SK-N-SH (cell line): ENCODE measurements at regions not wholly inside any gene's neighbourhood (a gene's known extent, or its start where the extent isn't known, plus 50 kb on each side); places are given as distances from the start of the nearest gene placed in this dataset.

ENCODE experiments used
- CTCF ChIA-PET: fragments of 300-600, 350-600 bp; formaldehyde crosslinking; extraction: SDS; loops from one replicate; lab custom pipeline; 2021; lab: Yijun Ruan, JAX
- POLR2A ChIA-PET: fragments of 350-600 bp; sonication (Branson Sonifier 250); formaldehyde crosslinking; extraction: SDS; loops from one replicate; lab custom pipeline; 2020; ENCODE audit warnings: antibody characterized with exemption, inconsistent platforms; lab: Yijun Ruan, JAX
- DNase-seq: peaks from one replicate; pipeline ENCODE4 v3.0.0; 2012
- H2AFZ ChIP-seq: fragments of 200-600 bp; sonication (generic); 2 replicates; pipeline ENCODE4 v1.8.1; 2016; ENCODE audit warnings: antibody characterized with exemption, mild to moderate bottlenecking, low read depth
- H3F3A ChIP-seq: fragments of 200-600 bp; sonication (generic); replicated peaks from 2 replicates; pipeline ENCODE3; 2016; ENCODE audit warnings: antibody characterized with exemption, mild to moderate bottlenecking; ENCODE audit not compliant: insufficient read depth
- H3K27ac ChIP-seq, 2 experiments: fragments of 200-500 bp in 1 of 2; fragments of 200-600 bp in 1 of 2; sonication (Bioruptor generic) in 1 of 2; sonication (generic), shearing (Covaris generic) in 1 of 2; 2 replicates each; pipeline versions ENCODE4 v1.5.1 to v1.6.1; 2014 to 2016; ENCODE audit warnings: low read depth in 2 of 2, inconsistent platforms in 1 of 2, low read length in 1 of 2, mild to moderate bottlenecking in 1 of 2, mixed read lengths in 1 of 2
- H3K27me3 ChIP-seq: fragments of 200-600 bp; sonication (generic), shearing (Covaris generic); 2 replicates; pipeline ENCODE4 v1.6.1; 2016; ENCODE audit warnings: mixed run types; ENCODE audit not compliant: insufficient read depth
- H3K36me3 ChIP-seq, 2 experiments: fragments of 200-500 bp in 1 of 2; fragments of 200-600 bp in 1 of 2; sonication (Bioruptor generic) in 1 of 2; sonication (generic) in 1 of 2; replicated peaks in 1 of 2; 2 replicates each; pipeline versions ENCODE3 to v1.5.1; 2014 to 2016; ENCODE audit warnings: low read length in 1 of 2, mild to moderate bottlenecking in 1 of 2; ENCODE audit not compliant: insufficient read depth in 2 of 2, control insufficient read depth in 1 of 2
- H3K4me1 ChIP-seq, 2 experiments: fragments of 200-500 bp in 1 of 2; fragments of 200-600 bp in 1 of 2; sonication (Bioruptor generic) in 1 of 2; sonication (generic), shearing (Covaris generic) in 1 of 2; 2 replicates each; pipeline versions ENCODE4 v1.5.1 to v1.6.1; 2014 to 2016; ENCODE audit warnings: low read depth in 1 of 2, low read length in 1 of 2, mixed run types in 1 of 2; ENCODE audit not compliant: insufficient read depth in 2 of 2, control insufficient read depth in 1 of 2
- H3K4me2 ChIP-seq: fragments of 200-600 bp; sonication (generic), shearing (Covaris generic); 2 replicates; pipeline ENCODE4 v1.6.1; 2017; ENCODE audit warnings: mixed run types
- H3K4me3 ChIP-seq, 2 experiments: fragments of 200-500 bp in 1 of 2; fragments of 200-600 bp in 1 of 2; sonication (Bioruptor generic) in 1 of 2; sonication (generic), shearing (Covaris generic) in 1 of 2; 2 replicates each; pipeline versions ENCODE4 v1.5.1 to v1.8.1; 2014 to 2016; ENCODE audit warnings: low read depth in 2 of 2, inconsistent platforms in 1 of 2, low read length in 1 of 2, mild to moderate bottlenecking in 1 of 2, mixed read lengths in 1 of 2, moderate library complexity in 1 of 2
- H3K79me2 ChIP-seq: fragments of 200-600 bp; sonication (generic); 2 replicates; pipeline ENCODE4 v1.8.1; 2017; ENCODE audit warnings: mild to moderate bottlenecking; ENCODE audit not compliant: insufficient read depth
- H3K9ac ChIP-seq: fragments of 200-600 bp; sonication (generic); 2 replicates; pipeline ENCODE4 v1.6.1; 2017; ENCODE audit warnings: mixed run types
- H3K9me2 ChIP-seq: fragments of 200-600 bp; sonication (generic); 2 replicates; pipeline ENCODE4 v1.6.1; 2017; ENCODE audit warnings: mixed run types
- H3K9me3 ChIP-seq: fragments of 200-600 bp; sonication (generic); 2 replicates; pipeline ENCODE4 v1.6.1; 2017; ENCODE audit warnings: mixed run types, mild to moderate bottlenecking, moderate library complexity
- H4K20me1 ChIP-seq: fragments of 200-600 bp; sonication (generic); 2 replicates; pipeline ENCODE4 v1.6.1; 2017; ENCODE audit warnings: mild to moderate bottlenecking, mixed run types; ENCODE audit not compliant: insufficient read depth
- CHD2 ChIP-seq: fragments of 150-350 bp; IDR thresholded peaks from 2 replicates; pipeline ENCODE4 v1.6.1; 2018; ENCODE audit warnings: low read length; ENCODE audit not compliant: partially characterized antibody
- ELF1 ChIP-seq: IDR thresholded peaks from 2 replicates; pipeline ENCODE4 v1.4.0; 2012
- EP300 ChIP-seq, 2 experiments: IDR thresholded peaks; 2 replicates each; pipeline versions ENCODE4 v1.4.0 to v1.6.1; 2012; ENCODE audit warnings: borderline replicate concordance in 1 of 2, low read depth in 1 of 2, low read length in 1 of 2
- EZH2phosphoT487 ChIP-seq: fragments of 200-600 bp; sonication (generic); IDR thresholded peaks from 2 replicates; pipeline ENCODE4 v1.6.1; 2017; ENCODE audit warnings: low read depth, mixed run types, mild to moderate bottlenecking, antibody characterized with exemption, moderate library complexity, borderline replicate concordance
- GABPA ChIP-seq: IDR thresholded peaks from 2 replicates; pipeline ENCODE4 v1.4.0; 2012; ENCODE audit warnings: low read depth, mild to moderate bottlenecking
- JUND ChIP-seq: IDR thresholded peaks from 2 replicates; pipeline ENCODE4 v1.4.0; 2012
- MXI1 ChIP-seq: IDR thresholded peaks from 2 replicates; pipeline ENCODE4 v1.6.1; 2012; ENCODE audit warnings: mild to moderate bottlenecking, low read depth, low read length, improper control_type of control experiment
- NRF1 ChIP-seq: IDR thresholded peaks from 2 replicates; pipeline ENCODE4 v1.6.1; 2012; ENCODE audit warnings: low read depth, mild to moderate bottlenecking, low read length
- RAD21 ChIP-seq: IDR thresholded peaks from 2 replicates; pipeline ENCODE4 v1.6.1; 2012; ENCODE audit warnings: mild to moderate bottlenecking, low read length
- REST ChIP-seq: IDR thresholded peaks from 2 replicates; pipeline ENCODE4 v1.6.1; 2012; ENCODE audit warnings: mild to moderate bottlenecking, low read depth, low read length, moderate library complexity
- TAF1 ChIP-seq: IDR thresholded peaks from 2 replicates; pipeline ENCODE4 v1.6.1; 2012; ENCODE audit warnings: low read depth, mild to moderate bottlenecking, low read length, moderate library complexity, borderline replicate concordance
- TCF12 ChIP-seq: IDR thresholded peaks from 2 replicates; pipeline ENCODE4 v1.4.0; 2012
- YY1 ChIP-seq: IDR thresholded peaks from 2 replicates; pipeline ENCODE4 v1.4.0; 2012; ENCODE audit warnings: low read depth, mild to moderate bottlenecking
- WGBS: methylation state at CpG from one replicate; pipeline ENCODE4 v1.1.6; 2017; ENCODE audit warnings: low lambda C conversion rate; 5-methylcytosine and 5-hydroxymethylcytosine counted together
- TF ChIP-seq, protein P1 (sequence below): fragments of 200-600 bp; sonication (generic); IDR thresholded peaks from 2 replicates; pipeline ENCODE4 v1.6.1; 2017; ENCODE audit warnings: antibody characterized with exemption, mild to moderate bottlenecking, moderate library complexity

DNA sequence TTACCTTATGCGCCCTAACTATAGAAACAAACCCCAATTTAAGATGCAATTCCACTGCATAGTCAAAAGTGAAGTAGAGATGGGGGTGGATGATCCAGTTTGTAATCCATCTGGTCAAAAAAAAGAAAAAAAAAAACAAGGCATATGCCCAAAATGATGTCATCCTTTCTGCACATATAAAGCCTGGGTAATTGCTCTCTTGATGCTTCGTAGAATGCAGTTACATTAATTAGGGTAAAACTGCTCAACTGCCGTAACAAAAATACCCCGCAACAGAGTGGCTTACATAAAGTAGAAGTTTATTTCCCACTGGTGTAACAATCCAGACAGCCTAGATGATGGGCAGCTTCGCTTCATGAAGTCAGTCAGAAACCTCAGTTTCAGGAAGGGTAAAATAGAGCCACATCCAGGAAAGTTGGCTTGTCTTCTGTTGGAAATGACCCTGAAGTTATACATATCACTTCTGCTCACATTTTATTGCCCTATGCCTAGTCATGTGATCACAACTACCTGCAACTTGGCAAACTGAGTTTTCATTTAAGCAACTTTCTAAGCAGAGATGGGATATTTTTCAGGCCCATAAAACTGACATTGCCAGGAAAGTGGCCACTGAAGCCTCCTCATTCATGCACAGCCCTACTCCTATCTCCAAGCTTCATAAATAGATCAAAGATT, 221.7 kb downstream of the C1orf94 start:
- no peaks in the 10 kb centered on the region for H3K36me3 ChIP-seq
- no peak for TF ChIP-seq EZH2phosphoT487
- TF ChIP-seq GABPA = no peak
- no peak for TF ChIP-seq ELF1
- no peak for TF ChIP-seq MXI1
- TF ChIP-seq EP300 (IDR thresholded peaks at IDR 0.05; ENCODE audit: borderline replicate concordance in 1 of 2, low read depth in 1 of 2, low read length in 1 of 2) = no peak
- TF ChIP-seq CHD2 = no peak
- TF ChIP-seq, all 33 proteins: peak for 0
- Histone ChIP-seq H3K79me2 (no peaks in the 10 kb centered on the region), H3K9me2 (no peaks in the 10 kb centered on the region), H3K27ac (no peak overlapping the region), H3K9me3 (no peaks in the 10 kb centered on the region), H3K27me3 (no peaks in the 10 kb centered on the region), H3K4me3 (no peak overlapping the region), H3K4me1 (no peaks in the 10 kb centered on the region), H4K20me1 (no peaks in the 10 kb centered on the region), H2AFZ (no peak overlapping the region), H3K9ac (no peak overlapping the region), H3F3A (no peaks in the 10 kb centered on the region), H3K4me2 (no peak overlapping the region)
- ChIA-PET CTCF (interaction anchor here (1.0 kb wide), 1 partner anchor 344 kb away, joined by 3 read pairs; no protein-coding TSS in a partner anchor), POLR2A (no interaction called here)
- DNase-seq = no peak
- WGBS = 46% methylated on average over 5 of the region's 5 CpGs

GRCh38 chr1:34398916-34399275, 222.2 kb downstream of the C1orf94 start:
- 52% methylated on average over 4 of the region's 4 CpGs for WGBS
- no peak overlapping the region for H3K4me2 ChIP-seq
- no peaks in the 10 kb centered on the region for H3K79me2 ChIP-seq
- H3K27me3 ChIP-seq = no peaks in the 10 kb centered on the region
- POLR2A ChIA-PET = no interaction called here
- no peaks in the 10 kb centered on the region for H3K36me3 ChIP-seq
- H3F3A ChIP-seq = no peaks in the 10 kb centered on the region
- TF ChIP-seq, protein P1, sequence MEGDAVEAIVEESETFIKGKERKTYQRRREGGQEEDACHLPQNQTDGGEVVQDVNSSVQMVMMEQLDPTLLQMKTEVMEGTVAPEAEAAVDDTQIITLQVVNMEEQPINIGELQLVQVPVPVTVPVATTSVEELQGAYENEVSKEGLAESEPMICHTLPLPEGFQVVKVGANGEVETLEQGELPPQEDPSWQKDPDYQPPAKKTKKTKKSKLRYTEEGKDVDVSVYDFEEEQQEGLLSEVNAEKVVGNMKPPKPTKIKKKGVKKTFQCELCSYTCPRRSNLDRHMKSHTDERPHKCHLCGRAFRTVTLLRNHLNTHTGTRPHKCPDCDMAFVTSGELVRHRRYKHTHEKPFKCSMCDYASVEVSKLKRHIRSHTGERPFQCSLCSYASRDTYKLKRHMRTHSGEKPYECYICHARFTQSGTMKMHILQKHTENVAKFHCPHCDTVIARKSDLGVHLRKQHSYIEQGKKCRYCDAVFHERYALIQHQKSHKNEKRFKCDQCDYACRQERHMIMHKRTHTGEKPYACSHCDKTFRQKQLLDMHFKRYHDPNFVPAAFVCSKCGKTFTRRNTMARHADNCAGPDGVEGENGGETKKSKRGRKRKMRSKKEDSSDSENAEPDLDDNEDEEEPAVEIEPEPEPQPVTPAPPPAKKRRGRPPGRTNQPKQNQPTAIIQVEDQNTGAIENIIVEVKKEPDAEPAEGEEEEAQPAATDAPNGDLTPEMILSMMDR = no peak
- no peak for TF ChIP-seq RAD21
- TF ChIP-seq TAF1 = no peak
- TF ChIP-seq, all 33 proteins: peak for 0
- Histone ChIP-seq H3K4me3 (no peak overlapping the region), H3K27ac (no peak overlapping the region), H3K9me2 (no peaks in the 10 kb centered on the region), H2AFZ (no peak overlapping the region), H3K9me3 (no peaks in the 10 kb centered on the region), H4K20me1 (no peaks in the 10 kb centered on the region), H3K4me1 (no peaks in the 10 kb centered on the region), H3K9ac (no peak overlapping the region)
- CTCF ChIA-PET = no interaction called here
- DNase-seq = no peak

GRCh38 chr1:34400675-34401074, 224.0 kb downstream of the C1orf94 start:
- H3F3A ChIP-seq = no peaks in the 10 kb centered on the region
- no peaks in the 10 kb centered on the region for H3K9me3 ChIP-seq
- H3K4me1 ChIP-seq = no peaks in the 10 kb centered on the region
- H3K9ac ChIP-seq = no peak overlapping the region
- H3K4me3 ChIP-seq = no peak overlapping the region
- H2AFZ ChIP-seq = no peak overlapping the region
- ChIA-PET CTCF (no interaction called here), POLR2A (no interaction called here)
- TF ChIP-seq YY1 (no peak), TAF1 (no peak), REST (no peak), JUND (no peak), NRF1 (no peak), TCF12 (no peak)
- H3K27me3 ChIP-seq = no peaks in the 10 kb centered on the region
- no peaks in the 10 kb centered on the region for H4K20me1 ChIP-seq
- H3K4me2 ChIP-seq = no peak overlapping the region
- DNase-seq = no peak
- H3K9me2 ChIP-seq = no peaks in the 10 kb centered on the region
- no peaks in the 10 kb centered on the region for H3K36me3 ChIP-seq
- no peak overlapping the region for H3K27ac ChIP-seq
- no peaks in the 10 kb centered on the region for H3K79me2 ChIP-seq
- 4% methylated on average over 2 of the region's 2 CpGs for WGBS
